Adrenal gland (tissue), 9 donors: ENCODE measurements at regions not wholly inside any gene's neighbourhood (a gene's known extent, or its start where the extent isn't known, plus 50 kb on each side); places are given as distances from the start of the nearest gene placed in this dataset.
"Not testable (repeated sequence)": the region's sequence is repeated elsewhere in the genome, so short reads cannot be mapped to it uniquely, and the experiment has no call there.

ENCODE experiments used
- DNase-seq, 7 donors: peaks; one replicate each; pipeline ENCODE4 v3.0.0-alpha.2; 2019 to 2020
- H3K27ac ChIP-seq, 5 donors: fragments of 200-600 bp; sonication (generic) in 4 of 5; 1 replicate in 3 of 5; 2 replicates in 2 of 5; pipeline versions ENCODE4 v1.5.1 to v1.8.0; 2016 to 2020; ENCODE audit warnings: mild to moderate bottlenecking in 1 of 5
- H3K27me3 ChIP-seq: fragments of 200-600 bp; 2 replicates; pipeline ENCODE4 v1.8.0; 2021
- H3K36me3 ChIP-seq, 2 donors: fragments of 200-600 bp; replicated peaks in 1 of 2; 1 replicate in 1 of 2; 2 replicates in 1 of 2; pipeline versions ENCODE4 v1.5.1 to v1.8.0; 2018 to 2022
- H3K4me1 ChIP-seq, 2 donors: fragments of 200-600 bp; replicated peaks in 1 of 2; 1 replicate in 1 of 2; 2 replicates in 1 of 2; pipeline versions ENCODE4 v1.5.1 to v1.8.0; 2018 to 2021
- H3K4me3 ChIP-seq, 4 donors: fragments of 200-600 bp; sonication (generic) in 3 of 4; one replicate each; pipeline ENCODE4 v1.5.1; 2016 to 2018
- H3K9me3 ChIP-seq, 3 donors: fragments of 200-600 bp; sonication (generic) in 1 of 3; replicated peaks in 1 of 3; 1 replicate in 2 of 3; 2 replicates in 1 of 3; pipeline versions ENCODE4 v1.5.1 to v1.8.0; 2016 to 2021
- CTCF ChIP-seq, 6 experiments: fragments of 450-650 bp in 4 of 6; fragments of 200-600 bp in 2 of 6; sonication (generic) in 1 of 6; IDR thresholded peaks; 1 replicate in 5 of 6; 2 replicates in 1 of 6; pipeline versions ENCODE4 v1.5.1 to v1.8.0; 2016 to 2021; ENCODE audit warnings: antibody characterized with exemption in 6 of 6, mild to moderate bottlenecking in 2 of 6, moderate library complexity in 1 of 6
- POLR2A ChIP-seq, 2 donors: fragments of 450-650 bp; IDR thresholded peaks; one replicate each; pipeline ENCODE4 v1.6.1; 2017; ENCODE audit warnings: antibody characterized with exemption in 2 of 2, mild to moderate bottlenecking in 2 of 2, moderate library complexity in 1 of 2
- WGBS, 4 donors: extraction: QIAGEN DNeasy Blood & Tissue Kit in 2 of 4; methylation state at CpG; one replicate each; pipeline versions ENCODE4 v1.1.5 to v1.1.7; 2013 to 2017; 5-methylcytosine and 5-hydroxymethylcytosine counted together
- intact Hi-C, 2 donors: fragments of 100-400 bp; cut with DNase I; formaldehyde crosslinking; loops; one replicate each; pipeline versions ENCODE4 v1.14.1 to v1.15.0; 2022 to 2023
- donor health status: healthy with polysubstance abuse.
- donor health status: Bipolar disorder and iron deficiency.
- donor health status: DM: yes; HTN: yes; CAD: no.
- donor health status: DM: no; HTN: no; CAD: no.
- donor health status: DM: no; HTN: no; CAD: no.

GRCh38 chr12:67045650-67046049, 223.5 kb upstream of the CAND1 start:
- TF ChIP-seq POLR2A (IDR thresholded peaks at IDR 0.05) (no peak), CTCF (IDR thresholded peaks at IDR 0.05) (no peak)
- Histone ChIP-seq H3K27me3 (no peaks in the 10 kb centered on the region), H3K27ac (no peak overlapping the region), H3K36me3 (no peaks in the 10 kb centered on the region), H3K9me3 (no peaks in the 10 kb centered on the region), H3K4me1 (peaks cover 6 to 13% of the 10 kb centered on the region in 2 donors), H3K4me3 (no peak overlapping the region)
- intact Hi-C loops: no loop called here
- no peak for DNase-seq
- 85 to 98% (median 90%) methylated on average over 5 of the region's 5 CpGs for WGBS, 4 donors

GRCh38 chr12:67046062-67046461, 223.1 kb upstream of the CAND1 start:
- DNase-seq: no peak
- no peak for TF ChIP-seq CTCF (IDR thresholded peaks at IDR 0.05)
- no peak for TF ChIP-seq POLR2A (IDR thresholded peaks at IDR 0.05)
- 80 to 84% (median 82%) methylated on average over 4 of the region's 4 CpGs for WGBS, 4 donors
- Histone ChIP-seq H3K27ac (no peak overlapping the region), H3K4me1 (peaks cover 6 to 13% of the 10 kb centered on the region in 2 donors), H3K4me3 (no peak overlapping the region), H3K36me3 (no peaks in the 10 kb centered on the region), H3K27me3 (no peaks in the 10 kb centered on the region), H3K9me3 (no peaks in the 10 kb centered on the region)
- intact Hi-C loops: no loop called here

- Histone ChIP-seq H3K9me3 (no peaks in the 10 kb centered on the region), H3K4me1 (peaks cover 6 to 12% of the 10 kb centered on the region in 2 donors), H3K4me3 (no peak overlapping the region), H3K27ac (no peak overlapping the region), H3K36me3 (no peaks in the 10 kb centered on the region), H3K27me3 (no peaks in the 10 kb centered on the region)
- intact Hi-C loops: no loop called here
- no peak for DNase-seq
- no peak for TF ChIP-seq CTCF (IDR thresholded peaks at IDR 0.05)
- no peak for TF ChIP-seq POLR2A (IDR thresholded peaks at IDR 0.05)
- WGBS, 4 donors: 89 to 90% (median 90%) methylated on average over 2 of the region's 2 CpGs
These were observed 221.5 kb upstream of the CAND1 start for GRCh38 chr12:67047634-67048033.

- H3K36me3 ChIP-seq: no peaks in the 10 kb centered on the region
- no peaks in the 10 kb centered on the region for H3K27me3 ChIP-seq
- intact Hi-C loops: no loop called here
- no peaks in the 10 kb centered on the region for H3K9me3 ChIP-seq
- WGBS, 4 donors: 84 to 89% (median 87%) methylated on average over 5 of the region's 5 CpGs
- H3K27ac ChIP-seq: no peak overlapping the region
- H3K4me1 ChIP-seq: peaks cover 6 to 7% of the 10 kb centered on the region in 2 donors
- no peak for DNase-seq
- TF ChIP-seq CTCF (IDR thresholded peaks at IDR 0.05): no peak
- no peak for TF ChIP-seq POLR2A (IDR thresholded peaks at IDR 0.05)
- H3K4me3 ChIP-seq: no peak overlapping the region
These were observed 220.8 kb upstream of the CAND1 start for GRCh38 chr12:67048371-67048770.

- DNase-seq, H3K9me3 ChIP-seq, intact Hi-C loops, H3K36me3 ChIP-seq, H3K27me3 ChIP-seq, H3K4me1 ChIP-seq, H3K27ac ChIP-seq, H3K4me3 ChIP-seq: not testable (repeated sequence)
- 73% methylated on average over 4 of the region's 4 CpGs for WGBS, 4 donors
These were observed 220.0 kb upstream of the CAND1 start for GRCh38 chr12:67049199-67049598.
